RWPE2 (cell line): ENCODE measurements at regions not wholly inside any gene's neighbourhood (a gene's known extent, or its start where the extent isn't known, plus 50 kb on each side); places are given as distances from the start of the nearest gene placed in this dataset.

Experiments used
- ATAC-seq: fragments of 200-7000 bp; cut with Tn5 transposase; 3 replicates; pipeline ENCODE4 v1.9.1; 2021; ENCODE audit warnings: low read depth
- DNase-seq: peaks from one replicate; pipeline ENCODE4 v3.0.0-alpha.2; 2020; ENCODE audit warnings: low spot score
- H3K27ac ChIP-seq: fragments of 450-650 bp; 2 replicates; pipeline ENCODE4 v1.5.1; 2017; ENCODE audit warnings: mild to moderate bottlenecking; ENCODE audit not compliant: poor library complexity, severe bottlenecking
- H3K27me3 ChIP-seq: fragments of 250-450 bp; sonication (Bioruptor Pico); 2 replicates; pipeline ENCODE4 v1.5.1; 2021; ENCODE audit warnings: mild to moderate bottlenecking, moderate library complexity; ENCODE audit not compliant: insufficient read depth, poor library complexity, severe bottlenecking
- H3K36me3 ChIP-seq: fragments of 250-450 bp; sonication (Bioruptor Pico); 2 replicates; pipeline ENCODE4 v1.5.1; 2020; ENCODE audit warnings: low read depth, mild to moderate bottlenecking, moderate library complexity
- H3K4me1 ChIP-seq: fragments of 250-450 bp; sonication (Bioruptor Pico); 2 replicates; pipeline ENCODE4 v1.5.1; 2021; ENCODE audit warnings: mild to moderate bottlenecking, moderate library complexity; ENCODE audit not compliant: insufficient read depth, poor library complexity, severe bottlenecking
- H3K4me3 ChIP-seq: fragments of 250-450 bp; sonication (Bioruptor Pico); 2 replicates; pipeline ENCODE4 v1.5.1; 2021; ENCODE audit warnings: mild to moderate bottlenecking, moderate library complexity; ENCODE audit not compliant: severe bottlenecking
- H3K9me3 ChIP-seq: fragments of 250-450 bp; sonication (Bioruptor Pico); 2 replicates; pipeline ENCODE4 v1.5.1; 2021; ENCODE audit warnings: mild to moderate bottlenecking, moderate library complexity; ENCODE audit not compliant: severe bottlenecking
- TF ChIP-seq, protein P1 (sequence below): fragments of 450-650 bp; IDR thresholded peaks from one replicate; pipeline ENCODE4 v1.5.1; 2017; ENCODE audit warnings: mild to moderate bottlenecking, moderate library complexity; ENCODE audit not compliant: poor library complexity, severe bottlenecking

DNA sequence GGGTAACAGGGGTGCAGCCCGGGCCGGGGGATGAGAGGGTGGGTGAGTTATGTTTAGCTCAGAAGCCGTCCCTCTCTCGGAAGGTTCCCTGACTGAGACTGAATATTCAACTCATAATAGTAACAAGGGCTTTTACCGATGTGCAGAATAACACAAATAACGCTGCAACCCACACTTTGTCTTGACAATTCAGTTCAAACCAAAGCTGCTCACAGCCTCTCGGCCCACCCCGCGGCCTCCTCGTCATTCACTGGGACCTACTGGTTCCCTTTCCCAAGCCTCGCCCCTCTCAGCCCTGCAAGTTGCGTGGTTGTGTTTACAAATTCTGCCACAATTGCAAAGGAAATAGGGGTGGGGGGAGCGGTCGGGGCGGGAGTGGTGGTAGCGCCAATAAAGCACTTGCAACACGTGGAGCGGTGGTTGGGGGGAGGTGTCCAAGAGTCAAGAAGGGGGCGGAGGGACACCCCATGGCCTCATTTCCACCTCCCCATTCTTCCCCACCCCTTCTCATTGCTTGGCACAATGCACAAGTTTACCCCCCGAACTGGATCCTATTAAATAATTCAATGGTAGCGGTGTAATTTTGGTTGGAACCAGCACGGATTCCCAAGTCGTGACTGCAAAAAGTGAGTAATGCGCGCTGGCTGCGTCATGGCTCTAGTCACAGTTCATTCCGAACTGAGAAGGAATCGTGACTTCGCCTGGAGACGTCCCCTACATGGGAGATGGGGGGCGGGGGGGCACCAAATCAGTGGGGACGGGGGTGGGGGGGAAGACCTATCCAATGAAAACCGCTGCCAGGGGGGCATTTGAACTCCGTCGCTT lies 102.0 kb upstream of the HSD17B12 start:
- H3K4me1 ChIP-seq, result no peaks in the 10 kb centered on the region
- peak; percentile 31; the same call in 2 of the 3 replicates for ATAC-seq
- no peak overlapping the region for H3K4me3 ChIP-seq
- DNase-seq, result no peak
- TF ChIP-seq, protein P1, sequence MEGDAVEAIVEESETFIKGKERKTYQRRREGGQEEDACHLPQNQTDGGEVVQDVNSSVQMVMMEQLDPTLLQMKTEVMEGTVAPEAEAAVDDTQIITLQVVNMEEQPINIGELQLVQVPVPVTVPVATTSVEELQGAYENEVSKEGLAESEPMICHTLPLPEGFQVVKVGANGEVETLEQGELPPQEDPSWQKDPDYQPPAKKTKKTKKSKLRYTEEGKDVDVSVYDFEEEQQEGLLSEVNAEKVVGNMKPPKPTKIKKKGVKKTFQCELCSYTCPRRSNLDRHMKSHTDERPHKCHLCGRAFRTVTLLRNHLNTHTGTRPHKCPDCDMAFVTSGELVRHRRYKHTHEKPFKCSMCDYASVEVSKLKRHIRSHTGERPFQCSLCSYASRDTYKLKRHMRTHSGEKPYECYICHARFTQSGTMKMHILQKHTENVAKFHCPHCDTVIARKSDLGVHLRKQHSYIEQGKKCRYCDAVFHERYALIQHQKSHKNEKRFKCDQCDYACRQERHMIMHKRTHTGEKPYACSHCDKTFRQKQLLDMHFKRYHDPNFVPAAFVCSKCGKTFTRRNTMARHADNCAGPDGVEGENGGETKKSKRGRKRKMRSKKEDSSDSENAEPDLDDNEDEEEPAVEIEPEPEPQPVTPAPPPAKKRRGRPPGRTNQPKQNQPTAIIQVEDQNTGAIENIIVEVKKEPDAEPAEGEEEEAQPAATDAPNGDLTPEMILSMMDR, result no peak
- no peak overlapping the region for H3K27ac ChIP-seq
- H3K9me3 ChIP-seq, result no peaks in the 10 kb centered on the region
- H3K27me3 ChIP-seq, result peaks cover 98% of the 10 kb centered on the region
- no peaks in the 10 kb centered on the region for H3K36me3 ChIP-seq

DNA sequence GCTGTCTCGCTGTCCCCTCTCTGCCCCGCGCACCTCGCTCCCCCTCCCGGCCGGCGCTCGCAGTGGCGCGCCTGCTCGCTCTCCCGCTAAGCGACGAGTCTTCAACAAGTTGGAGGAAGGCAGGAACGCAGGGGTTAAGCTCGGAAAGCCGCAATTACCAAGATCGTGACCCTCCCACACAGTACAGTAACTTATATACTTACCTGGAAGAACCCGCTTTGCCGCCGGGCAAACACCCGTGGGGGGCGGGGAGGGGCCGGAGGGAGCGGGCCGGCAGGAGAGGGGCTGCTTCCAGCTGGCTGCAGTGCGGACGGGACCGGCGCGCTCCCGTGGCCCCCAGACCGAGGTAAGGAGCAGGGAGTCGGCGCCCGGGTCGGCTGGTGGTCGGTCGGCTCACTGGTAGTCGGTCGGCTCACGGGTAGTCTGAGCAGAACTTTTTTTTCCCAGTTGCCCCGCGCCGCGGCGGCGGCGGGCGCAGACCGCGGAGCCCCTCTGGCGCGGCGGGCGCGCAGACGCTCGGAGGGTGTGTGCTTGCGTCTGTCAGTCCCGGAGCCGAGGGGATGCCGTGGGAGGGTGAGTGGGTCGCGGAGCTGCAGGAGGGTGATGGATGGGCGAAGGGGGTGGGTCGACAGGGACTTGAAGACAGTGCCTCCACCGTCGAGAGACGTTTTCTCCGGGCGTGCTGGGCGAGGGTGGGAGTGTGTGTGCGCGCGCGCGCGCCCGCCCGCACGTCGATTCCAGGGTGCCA lies 101.2 kb upstream of the HSD17B12 start:
- ATAC-seq (peak; percentile 55), DNase-seq (no peak)
- H3K4me1 ChIP-seq, result no peaks in the 10 kb centered on the region
- peaks cover 98% of the 10 kb centered on the region for H3K27me3 ChIP-seq
- peak overlapping the region; percentile 38 for H3K4me3 ChIP-seq
- H3K27ac ChIP-seq, result no peak overlapping the region
- no peaks in the 10 kb centered on the region for H3K36me3 ChIP-seq
- no peaks in the 10 kb centered on the region for H3K9me3 ChIP-seq
- TF ChIP-seq, protein P1, result peak; percentile 27

DNA sequence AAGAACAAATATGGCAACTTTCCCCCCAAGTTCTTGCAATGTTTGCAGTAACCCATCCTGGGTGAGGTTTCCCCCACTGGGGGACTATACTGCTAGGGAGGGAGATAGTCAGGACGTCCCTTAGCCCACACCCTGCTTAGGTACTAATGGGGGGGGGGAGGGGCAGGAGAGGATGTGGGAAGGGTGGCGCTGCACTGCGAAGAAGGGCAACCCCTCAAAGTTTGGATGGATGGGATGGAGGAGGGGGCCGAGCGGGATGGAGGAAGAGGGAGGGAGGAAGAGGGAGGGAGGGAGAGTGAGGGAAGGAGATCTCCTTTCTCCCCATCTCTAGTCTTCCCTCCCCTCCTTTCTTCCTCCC lies 100.6 kb upstream of the HSD17B12 start:
- Histone ChIP-seq H3K4me1 (no peaks in the 10 kb centered on the region), H3K27ac (no peak overlapping the region), H3K4me3 (peak overlapping the region; percentile 38), H3K9me3 (no peaks in the 10 kb centered on the region), H3K27me3 (peaks cover 95% of the 10 kb centered on the region), H3K36me3 (no peaks in the 10 kb centered on the region)
- ATAC-seq, result no peak
- TF ChIP-seq, protein P1, result no peak
- no peak for DNase-seq

DNA sequence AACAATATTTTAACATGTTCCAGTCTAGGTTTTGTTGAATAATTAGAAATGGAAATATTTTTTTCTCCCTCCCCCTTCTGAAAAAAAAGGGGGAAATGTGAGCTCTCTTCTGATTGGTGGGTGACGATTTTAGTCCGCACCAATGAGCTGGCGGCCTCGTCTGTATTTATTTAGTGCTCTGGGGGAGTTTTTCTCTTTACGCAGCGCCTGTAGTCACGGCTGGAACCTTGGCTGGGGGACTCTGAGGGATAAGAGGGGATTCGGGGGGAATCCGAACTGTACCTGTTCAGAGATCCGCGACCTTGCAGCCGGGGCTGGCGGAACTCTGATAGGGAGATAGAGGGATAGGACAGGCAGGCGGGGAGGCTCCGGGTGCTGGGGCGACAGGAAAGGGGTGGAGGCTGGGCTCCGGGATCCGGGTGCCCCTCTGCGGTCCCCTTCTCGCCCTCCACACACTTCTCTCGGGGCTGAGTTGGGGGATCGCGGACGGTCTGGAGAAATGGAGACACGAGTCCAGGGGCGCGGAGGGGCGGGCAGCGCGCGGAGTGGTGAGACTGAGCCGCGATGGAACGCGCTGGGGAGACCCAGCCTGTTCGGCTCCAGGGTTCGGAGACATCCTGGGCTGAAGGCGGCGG lies 99.7 kb upstream of the HSD17B12 start:
- Histone ChIP-seq H3K9me3 (no peaks in the 10 kb centered on the region), H3K4me3 (peak overlapping the region; percentile 11)
- DNase-seq, result no peak

More for the DNA sequence above, 99.7 kb upstream of the HSD17B12 start:
- Histone ChIP-seq H3K36me3 (no peaks in the 10 kb centered on the region), H3K27ac (no peak overlapping the region), H3K4me1 (no peaks in the 10 kb centered on the region), H3K27me3 (peaks cover 86% of the 10 kb centered on the region)
- TF ChIP-seq, protein P1, result no peak
- ATAC-seq, result no peak
